Stimulated activated effector memory CD8-positive, alpha-beta T cell treated with anti-CD3 and anti-CD28 coated beads, Interleukin-12 subunit alpha, Interleukin-12 subunit beta, amount 100 ng/mL, for 72 hours (primary cell): ENCODE measurements at regions not wholly inside any gene's neighbourhood (a gene's known extent, or its start where the extent isn't known, plus 50 kb on each side); places are given as distances from the start of the nearest gene placed in this dataset.
"Not testable (repeated sequence)": the region's sequence is repeated elsewhere in the genome, so short reads cannot be mapped to it uniquely, and the experiment has no call there.

ENCODE experiments used
- ATAC-seq: fragments of 150-1000 bp; cut with Tn5 transposase; 2 replicates; pipeline ENCODE4 v1.10.0; 2021
- DNase-seq, 2 donors: peaks; one replicate each; pipeline ENCODE4 v3.0.0; 2021 to 2022; ENCODE audit warnings: low spot score in 2 of 2
- H3K27ac Mint-ChIP-seq: one replicate; pipeline ENCODE4 v1.8.0; 2022; ENCODE audit warnings: mild to moderate bottlenecking, mixed read lengths
- H3K36me3 Mint-ChIP-seq: one replicate; pipeline ENCODE4 v1.8.0; 2022; ENCODE audit warnings: mild to moderate bottlenecking, mixed read lengths
- H3K4me1 Mint-ChIP-seq: one replicate; pipeline ENCODE4 v1.8.0; 2022; ENCODE audit warnings: mixed read lengths
- H3K4me3 Mint-ChIP-seq: one replicate; pipeline ENCODE4 v1.8.0; 2022; ENCODE audit warnings: mild to moderate bottlenecking, mixed read lengths
- H3K9me3 Mint-ChIP-seq: one replicate; pipeline ENCODE4 v1.8.0; 2022; ENCODE audit warnings: mixed read lengths

- not testable (repeated sequence) for H3K27ac Mint-ChIP-seq, H3K9me3 Mint-ChIP-seq, DNase-seq, H3K4me1 Mint-ChIP-seq, ATAC-seq, H3K36me3 Mint-ChIP-seq, H3K4me3 Mint-ChIP-seq
These were observed 297.2 kb upstream of the STEAP1 start for GRCh38 chr7:89857053-89857452.

DNA sequence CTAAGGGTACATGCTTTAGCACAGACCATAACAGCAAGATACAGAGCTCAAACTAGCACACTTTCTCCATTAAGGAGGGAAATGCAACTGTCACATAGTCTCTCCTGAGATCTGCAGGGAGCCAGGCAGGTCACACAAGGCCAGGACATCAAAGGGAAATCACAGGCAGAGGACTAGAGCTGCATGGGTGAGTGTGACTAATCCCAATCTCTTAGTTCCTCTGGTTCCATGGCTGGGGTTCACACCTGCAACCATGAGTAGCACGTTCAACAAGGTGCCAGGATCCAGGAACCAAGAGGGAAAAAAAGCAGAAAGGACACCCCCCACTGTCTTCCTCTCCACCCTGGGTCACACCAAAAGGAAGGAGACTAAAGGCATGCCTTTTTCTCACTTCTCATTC is 296.5 kb upstream of the STEAP1 start:
- Mint-ChIP-seq H3K4me3 (no peak overlapping the region), H3K4me1 (no peaks in the 10 kb centered on the region), H3K36me3 (no peaks in the 10 kb centered on the region), H3K9me3 (peaks cover 8% of the 10 kb centered on the region), H3K27ac (no peak overlapping the region)
- DNase-seq (no peak), ATAC-seq (no peak)

- Mint-ChIP-seq H3K27ac (no peak overlapping the region), H3K36me3 (no peaks in the 10 kb centered on the region), H3K9me3 (peaks cover 17% of the 10 kb centered on the region), H3K4me3 (no peak overlapping the region), H3K4me1 (no peaks in the 10 kb centered on the region)
- DNase-seq (no peak), ATAC-seq (no peak)
These were observed 266.8 kb upstream of the STEAP1 start for GRCh38 chr7:89887489-89887888.

DNA sequence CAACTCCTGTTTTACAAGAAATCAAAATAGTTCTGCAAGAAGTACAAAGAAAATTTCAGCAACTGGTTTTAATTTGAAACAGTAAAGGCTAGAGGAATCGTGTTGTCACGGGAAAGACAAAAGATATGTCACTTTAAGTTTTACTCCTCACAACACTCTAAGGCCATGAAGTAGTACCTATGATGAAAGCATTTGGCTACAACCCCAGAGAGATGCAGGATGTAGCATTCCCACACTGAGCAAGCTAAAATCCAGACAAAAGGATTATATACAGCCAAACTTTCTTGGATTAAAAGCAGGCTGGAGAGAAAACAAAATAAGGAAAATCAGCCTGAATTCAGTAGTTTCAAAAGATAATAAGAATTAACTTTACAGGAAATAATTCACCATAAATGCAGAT is 245.5 kb upstream of the STEAP1 start:
- H3K4me3 Mint-ChIP-seq = no peak overlapping the region
- H3K4me1 Mint-ChIP-seq = no peaks in the 10 kb centered on the region

GRCh38 chr7:89914711-89915110 is 239.6 kb upstream of the STEAP1 start:
- no peak for DNase-seq
- peaks cover 8% of the 10 kb centered on the region for H3K9me3 Mint-ChIP-seq
- no peak for ATAC-seq
- H3K4me3 Mint-ChIP-seq = no peak overlapping the region
- H3K27ac Mint-ChIP-seq = no peak overlapping the region
- no peaks in the 10 kb centered on the region for H3K4me1 Mint-ChIP-seq
- no peaks in the 10 kb centered on the region for H3K36me3 Mint-ChIP-seq

More for the DNA sequence above, 245.5 kb upstream of the STEAP1 start:
- DNase-seq = no peak
- H3K36me3 Mint-ChIP-seq = no peaks in the 10 kb centered on the region
- H3K9me3 Mint-ChIP-seq = peaks cover 7% of the 10 kb centered on the region
- ATAC-seq = no peak
- H3K27ac Mint-ChIP-seq = no peak overlapping the region

- no peak for ATAC-seq
- peaks cover 11% of the 10 kb centered on the region for H3K9me3 Mint-ChIP-seq
- H3K36me3 Mint-ChIP-seq = no peaks in the 10 kb centered on the region
- DNase-seq = no peak
- no peaks in the 10 kb centered on the region for H3K4me1 Mint-ChIP-seq
- H3K4me3 Mint-ChIP-seq = no peak overlapping the region
- H3K27ac Mint-ChIP-seq = no peak overlapping the region
These were observed 228.1 kb upstream of the STEAP1 start for GRCh38 chr7:89926194-89926593.

- Mint-ChIP-seq H3K9me3 (peaks cover 11% of the 10 kb centered on the region), H3K36me3 (no peaks in the 10 kb centered on the region), H3K27ac (no peak overlapping the region), H3K4me1 (no peaks in the 10 kb centered on the region), H3K4me3 (no peak overlapping the region)
- DNase-seq = no peak
- no peak for ATAC-seq
These were observed 227.6 kb upstream of the STEAP1 start for GRCh38 chr7:89926701-89927100.

DNA sequence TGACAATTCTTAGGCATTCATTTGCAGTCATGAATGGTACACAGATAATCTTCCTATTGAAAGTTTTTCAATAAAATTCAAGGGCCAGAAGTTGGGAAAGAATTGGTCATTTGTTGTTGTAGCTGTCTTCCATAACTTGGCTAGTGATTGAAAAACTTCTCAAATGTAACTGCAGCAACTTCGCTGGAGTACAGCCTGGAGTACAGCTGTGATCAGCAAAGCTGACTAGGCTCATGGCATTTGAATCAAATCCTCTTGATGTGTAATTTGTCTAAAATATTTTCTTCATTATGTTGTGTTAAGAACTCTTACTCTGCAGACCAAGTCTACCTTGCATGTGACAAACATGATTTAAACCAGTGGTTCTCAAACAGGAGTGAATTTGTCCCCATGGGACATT is 226.5 kb upstream of the STEAP1 start:
- no peak overlapping the region for H3K27ac Mint-ChIP-seq
- H3K4me1 Mint-ChIP-seq = no peaks in the 10 kb centered on the region
- DNase-seq = no peak
- ATAC-seq = no peak
- H3K4me3 Mint-ChIP-seq = no peak overlapping the region
- no peaks in the 10 kb centered on the region for H3K36me3 Mint-ChIP-seq
- H3K9me3 Mint-ChIP-seq = peaks cover 11% of the 10 kb centered on the region

DNA sequence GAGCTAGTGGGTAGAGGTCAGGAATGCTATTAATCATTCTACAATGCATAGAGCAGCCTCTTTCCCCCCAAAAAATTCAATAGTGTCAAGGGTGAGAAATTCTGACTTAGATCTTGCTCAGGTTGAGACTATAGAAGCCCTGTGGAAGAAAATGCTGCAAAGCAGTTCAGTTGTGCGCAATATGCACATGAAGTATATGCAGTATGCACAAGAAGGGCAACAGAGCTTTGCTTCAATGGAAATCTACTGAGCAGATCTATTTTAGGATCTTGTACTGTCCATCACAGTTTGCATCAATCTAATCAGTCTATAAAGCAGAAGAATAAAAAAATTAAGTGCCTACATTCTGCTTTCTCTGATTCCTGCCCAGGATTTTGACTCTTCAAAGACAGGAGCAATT is 225.8 kb upstream of the STEAP1 start:
- ATAC-seq = no peak
- DNase-seq = no peak
- Mint-ChIP-seq H3K4me3 (no peak overlapping the region), H3K27ac (no peak overlapping the region), H3K36me3 (no peaks in the 10 kb centered on the region), H3K4me1 (no peaks in the 10 kb centered on the region), H3K9me3 (peaks cover 11% of the 10 kb centered on the region)

- no peak for DNase-seq
These were observed 220.2 kb upstream of the STEAP1 start for GRCh38 chr7:89934101-89934500.

GRCh38 chr7:89943525-89944050 is 210.7 kb upstream of the STEAP1 start:
- H3K4me3 Mint-ChIP-seq = no peak overlapping the region
- H3K9me3 Mint-ChIP-seq = peaks cover 10% of the 10 kb centered on the region
- no peak overlapping the region for H3K27ac Mint-ChIP-seq
- no peaks in the 10 kb centered on the region for H3K4me1 Mint-ChIP-seq
- H3K36me3 Mint-ChIP-seq = no peaks in the 10 kb centered on the region
- DNase-seq (no peak), ATAC-seq (no peak)

More at GRCh38 chr7:89934101-89934500, 220.2 kb upstream of the STEAP1 start:
- Mint-ChIP-seq H3K27ac (no peak overlapping the region), H3K9me3 (peaks cover 11% of the 10 kb centered on the region), H3K36me3 (no peaks in the 10 kb centered on the region), H3K4me1 (no peaks in the 10 kb centered on the region), H3K4me3 (no peak overlapping the region)
- ATAC-seq = no peak

DNA sequence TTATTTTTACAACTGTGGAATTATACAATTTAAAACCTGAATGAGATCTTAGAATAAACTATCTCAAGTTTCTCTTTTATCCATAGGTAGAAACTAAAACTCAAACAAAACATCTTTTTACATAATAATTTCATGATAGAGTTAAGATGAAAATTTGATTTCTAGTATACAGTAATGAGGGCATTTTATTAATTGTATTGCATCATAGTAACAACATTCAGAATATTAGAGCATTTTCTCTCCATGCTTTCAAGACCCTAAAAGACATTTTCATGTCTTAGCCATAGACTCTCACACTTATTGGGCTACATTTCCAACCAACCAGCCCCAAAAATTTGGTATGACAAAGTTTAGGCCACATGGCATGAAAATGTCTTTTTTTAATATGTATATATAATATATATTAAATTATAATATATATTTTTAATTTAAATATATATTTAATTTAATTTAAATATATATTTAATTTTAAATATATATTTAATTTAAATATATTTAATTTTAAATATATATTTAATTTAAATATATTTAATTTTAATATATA is 195.7 kb upstream of the STEAP1 start:
- no peaks in the 10 kb centered on the region for H3K4me1 Mint-ChIP-seq
- ATAC-seq (no peak), DNase-seq (no peak)
- H3K4me3 Mint-ChIP-seq = no peak overlapping the region
- no peaks in the 10 kb centered on the region for H3K36me3 Mint-ChIP-seq
- no peak overlapping the region for H3K27ac Mint-ChIP-seq
- peaks cover 7% of the 10 kb centered on the region for H3K9me3 Mint-ChIP-seq

DNA sequence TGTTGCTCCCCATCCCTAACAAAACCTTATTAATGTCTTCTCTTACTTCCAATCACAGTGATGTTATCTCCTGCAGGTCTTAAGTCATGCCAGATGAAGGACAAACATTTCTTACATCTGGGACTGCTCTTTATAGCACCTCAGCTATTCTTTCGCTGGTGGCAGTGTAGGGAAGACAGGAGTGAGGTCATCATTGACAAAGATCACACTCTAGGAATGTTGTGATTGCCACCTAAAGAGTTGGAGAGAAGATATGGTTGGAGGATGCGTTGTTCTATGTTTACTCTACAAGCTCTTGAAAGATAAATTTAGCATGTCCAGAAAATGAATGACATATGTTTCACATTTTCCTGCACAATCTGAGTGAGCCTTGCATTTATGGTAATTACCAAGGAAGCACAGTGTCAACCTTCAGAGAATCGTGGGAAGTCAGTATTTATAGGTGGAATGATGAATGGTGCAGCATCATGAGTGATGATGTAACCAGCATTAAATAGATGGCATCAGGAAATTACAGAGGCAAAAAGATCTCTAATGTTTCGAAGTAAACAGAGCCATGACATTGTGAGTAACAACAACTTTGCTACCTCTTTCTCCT is 188.1 kb upstream of the STEAP1 start:
- Mint-ChIP-seq H3K4me3 (no peak overlapping the region), H3K27ac (no peak overlapping the region), H3K9me3 (peaks cover 9% of the 10 kb centered on the region), H3K4me1 (no peaks in the 10 kb centered on the region), H3K36me3 (no peaks in the 10 kb centered on the region)
- ATAC-seq (no peak), DNase-seq (no peak)

DNA sequence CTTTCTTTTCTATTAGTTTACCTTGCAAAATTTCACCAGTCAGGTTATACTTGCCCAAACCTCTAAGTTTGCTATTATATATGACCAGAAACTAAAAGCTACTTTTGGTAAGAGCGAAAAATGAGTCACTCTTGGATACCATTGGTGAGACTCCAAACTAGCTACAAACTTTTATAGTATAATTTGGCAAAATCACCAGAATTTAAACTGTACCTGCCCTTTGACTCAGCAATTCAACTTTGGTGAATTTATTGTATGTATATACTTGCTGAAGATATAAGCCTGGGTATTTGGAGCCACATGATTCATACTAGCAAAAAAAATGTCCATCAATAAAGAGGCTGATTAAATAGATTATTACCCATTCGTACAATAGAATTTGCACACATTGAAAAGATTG is 178.7 kb upstream of the STEAP1 start:
- no peak overlapping the region for H3K27ac Mint-ChIP-seq
- no peak for DNase-seq
- no peak for ATAC-seq
- H3K4me3 Mint-ChIP-seq = no peak overlapping the region
- H3K36me3 Mint-ChIP-seq = no peaks in the 10 kb centered on the region
- peaks cover 12% of the 10 kb centered on the region for H3K9me3 Mint-ChIP-seq
- no peaks in the 10 kb centered on the region for H3K4me1 Mint-ChIP-seq

GRCh38 chr7:89987665-89988064 is 166.6 kb upstream of the STEAP1 start:
- DNase-seq = no peak
- Mint-ChIP-seq H3K4me3 (no peak overlapping the region), H3K9me3 (peaks cover 6% of the 10 kb centered on the region), H3K4me1 (no peaks in the 10 kb centered on the region), H3K27ac (no peak overlapping the region), H3K36me3 (no peaks in the 10 kb centered on the region)
- ATAC-seq = no peak

DNA sequence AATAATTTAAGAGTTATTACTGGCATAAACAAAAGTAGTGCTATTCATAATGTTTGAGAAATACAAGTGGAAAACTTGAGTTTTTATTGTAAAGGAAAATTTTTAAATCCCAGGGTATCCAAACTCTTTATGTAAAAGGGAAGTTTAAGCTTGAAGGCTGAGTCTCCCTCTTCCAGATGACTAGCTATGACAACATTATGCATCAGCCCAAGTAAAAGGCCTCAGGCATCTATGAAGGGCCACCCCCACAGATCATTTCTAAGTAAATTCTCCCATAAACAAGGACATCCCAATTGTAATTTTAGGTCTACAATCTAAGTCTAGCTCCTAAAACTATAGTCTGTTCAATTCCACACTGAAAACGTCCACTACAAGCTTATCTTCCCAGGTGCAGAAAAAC is 166.2 kb upstream of the STEAP1 start:
- Mint-ChIP-seq H3K27ac (no peak overlapping the region), H3K36me3 (no peaks in the 10 kb centered on the region), H3K4me3 (no peak overlapping the region), H3K9me3 (peaks cover 6% of the 10 kb centered on the region), H3K4me1 (no peaks in the 10 kb centered on the region)
- ATAC-seq (no peak), DNase-seq (no peak)
